ENCODE measurements at regions not wholly inside any gene's neighbourhood (a gene's known extent, or its start where the extent isn't known, plus 50 kb on each side); places are given as distances from the start of the nearest gene placed in this dataset.
"Not testable (repeated sequence)": the region's sequence is repeated elsewhere in the genome, so short reads cannot be mapped to it uniquely, and the experiment has no call there.

DNA sequence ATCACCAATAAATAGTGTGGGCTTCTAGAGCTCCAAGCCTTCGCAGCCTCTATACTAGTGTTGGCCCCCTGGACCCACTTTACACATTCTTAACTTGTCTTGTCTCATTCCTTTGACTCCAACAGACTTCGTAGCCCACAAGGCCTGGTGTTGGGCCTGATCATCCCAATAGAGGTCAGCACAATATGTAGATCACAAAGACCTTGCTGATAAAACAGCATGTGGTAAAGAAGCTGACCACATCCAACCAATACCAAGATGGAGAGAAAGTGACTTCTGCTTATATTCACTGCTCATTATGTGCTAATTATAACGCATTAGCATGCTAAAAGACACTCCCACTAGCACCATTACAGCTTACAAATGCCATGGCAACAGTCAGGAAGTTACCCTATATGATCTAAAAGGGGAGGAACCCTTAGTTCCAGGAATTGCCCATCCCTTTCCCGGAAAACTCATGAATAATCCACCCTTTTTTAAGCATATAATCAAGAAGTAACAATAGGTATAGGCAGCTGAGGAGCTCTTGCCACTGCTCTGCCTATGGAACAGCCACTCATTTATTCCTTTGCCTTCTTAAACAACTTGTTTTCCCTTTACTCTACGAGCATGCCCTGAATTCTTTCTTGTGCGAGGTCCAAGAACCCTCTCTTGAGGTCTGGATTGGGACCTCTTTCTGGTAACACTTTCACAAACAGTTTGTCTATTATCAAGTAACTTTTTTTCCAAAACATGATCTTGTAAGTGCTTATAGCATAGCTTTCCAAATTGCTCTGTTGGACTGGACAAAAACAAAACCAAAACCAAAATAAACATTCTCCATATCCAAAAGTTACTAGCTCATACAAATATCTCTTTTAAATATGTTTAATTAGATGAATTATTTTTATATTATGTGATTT is 54.6 kb upstream of the ECHDC1 start:
- intact Hi-C loops (cut with DNase I) = loop anchor here (5.0 kb wide), 1 partner anchor 56 kb away; the partner anchor contains the start of gene ECHDC1
- H3K4me3 ChIP-seq = no peak overlapping the region
- no peaks in the 10 kb centered on the region for H3K36me3 ChIP-seq
- H3K27ac ChIP-seq = no peak overlapping the region
- DNase-seq (ENCODE audit: low spot score in 2 of 2) = no peak
- H3K4me1 ChIP-seq = peaks cover 0 to 3% of the 10 kb centered on the region in 2 donors
- TF ChIP-seq, protein P1, sequence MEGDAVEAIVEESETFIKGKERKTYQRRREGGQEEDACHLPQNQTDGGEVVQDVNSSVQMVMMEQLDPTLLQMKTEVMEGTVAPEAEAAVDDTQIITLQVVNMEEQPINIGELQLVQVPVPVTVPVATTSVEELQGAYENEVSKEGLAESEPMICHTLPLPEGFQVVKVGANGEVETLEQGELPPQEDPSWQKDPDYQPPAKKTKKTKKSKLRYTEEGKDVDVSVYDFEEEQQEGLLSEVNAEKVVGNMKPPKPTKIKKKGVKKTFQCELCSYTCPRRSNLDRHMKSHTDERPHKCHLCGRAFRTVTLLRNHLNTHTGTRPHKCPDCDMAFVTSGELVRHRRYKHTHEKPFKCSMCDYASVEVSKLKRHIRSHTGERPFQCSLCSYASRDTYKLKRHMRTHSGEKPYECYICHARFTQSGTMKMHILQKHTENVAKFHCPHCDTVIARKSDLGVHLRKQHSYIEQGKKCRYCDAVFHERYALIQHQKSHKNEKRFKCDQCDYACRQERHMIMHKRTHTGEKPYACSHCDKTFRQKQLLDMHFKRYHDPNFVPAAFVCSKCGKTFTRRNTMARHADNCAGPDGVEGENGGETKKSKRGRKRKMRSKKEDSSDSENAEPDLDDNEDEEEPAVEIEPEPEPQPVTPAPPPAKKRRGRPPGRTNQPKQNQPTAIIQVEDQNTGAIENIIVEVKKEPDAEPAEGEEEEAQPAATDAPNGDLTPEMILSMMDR (IDR thresholded peaks at IDR 0.05) = no peak
- no peaks in the 10 kb centered on the region for H3K9me3 ChIP-seq
- H3K27me3 ChIP-seq = no peaks in the 10 kb centered on the region

DNA sequence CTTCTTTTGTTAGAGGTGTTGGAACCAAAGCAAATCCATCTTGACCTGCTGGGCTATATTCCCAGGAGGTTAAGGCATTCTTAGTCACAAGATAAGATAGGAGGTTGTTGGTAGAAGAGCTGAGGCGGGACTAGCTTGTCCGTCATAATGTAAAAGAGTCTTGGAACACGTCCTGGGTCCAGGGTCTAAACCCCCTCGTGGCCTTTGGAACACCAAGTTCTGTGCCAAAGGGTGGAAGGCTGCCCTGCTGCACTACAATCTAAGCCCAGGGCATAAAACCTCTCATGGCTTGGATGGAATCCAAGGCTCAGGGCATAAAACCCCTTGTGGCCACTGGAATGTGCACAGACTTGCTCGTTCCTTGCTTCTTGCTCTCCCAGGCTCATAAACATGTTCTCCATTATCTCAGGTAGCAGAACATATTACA is 53.8 kb upstream of the ECHDC1 start:
- intact Hi-C loops (cut with DNase I) = loop anchor here (5.0 kb wide), 1 partner anchor 55 kb away; the partner anchor contains the start of gene ECHDC1
- not testable (repeated sequence) for H3K27me3 ChIP-seq; H3K9me3 ChIP-seq; H3K4me3 ChIP-seq; H3K27ac ChIP-seq; H3K36me3 ChIP-seq; DNase-seq (ENCODE audit: low spot score in 2 of 2); H3K4me1 ChIP-seq

Measured in ascending aorta (tissue), 2 donors.